Small intestine (tissue), 7 donors: ENCODE measurements at regions not wholly inside any gene's neighbourhood (a gene's known extent, or its start where the extent isn't known, plus 50 kb on each side); places are given as distances from the start of the nearest gene placed in this dataset.

Experiments
- DNase-seq, 2 donors: peaks; one replicate each; pipeline versions ENCODE4 v3.0.0 to v3.0.0-alpha.2; 2013
- FAIRE-seq: peaks from 2 replicates; lab custom pipeline; 2012; peaks lifted over from hg19 to GRCh38; lab: Jason Lieb, UNC
- H3K27ac ChIP-seq, 3 donors: one replicate each; pipeline ENCODE4 v1.5.1; 2013; ENCODE audit warnings: low read length in 2 of 3, mild to moderate bottlenecking in 2 of 3, control low read depth in 1 of 3, inconsistent platforms in 1 of 3, low read depth in 1 of 3, moderate library complexity in 1 of 3
- H3K27me3 ChIP-seq, 3 donors: one replicate each; pipeline ENCODE4 v1.6.1; 2013; ENCODE audit warnings: low read length in 3 of 3, inconsistent platforms in 1 of 3; ENCODE audit not compliant: control insufficient read depth in 3 of 3, insufficient read depth in 3 of 3
- H3K36me3 ChIP-seq, 3 donors: one replicate each; pipeline ENCODE4 v1.6.1; 2013; ENCODE audit warnings: low read length in 3 of 3, inconsistent platforms in 1 of 3, low read depth in 1 of 3, mild to moderate bottlenecking in 1 of 3, moderate library complexity in 1 of 3; ENCODE audit not compliant: control insufficient read depth in 3 of 3, insufficient read depth in 2 of 3
- H3K4me1 ChIP-seq, 3 donors: one replicate each; pipeline ENCODE4 v1.6.1; 2013; ENCODE audit warnings: low read length in 2 of 3, inconsistent platforms in 1 of 3, low read depth in 1 of 3, mild to moderate bottlenecking in 1 of 3, moderate library complexity in 1 of 3; ENCODE audit not compliant: control insufficient read depth in 3 of 3, insufficient read depth in 2 of 3
- H3K4me3 ChIP-seq, 3 donors: one replicate each; pipeline ENCODE4 v1.5.1; 2013; ENCODE audit warnings: low read length in 3 of 3, control low read depth in 1 of 3, inconsistent platforms in 1 of 3, low read depth in 1 of 3, mild to moderate bottlenecking in 1 of 3, moderate library complexity in 1 of 3
- H3K9me3 ChIP-seq, 2 donors: one replicate each; pipeline ENCODE4 v1.6.1; 2013; ENCODE audit warnings: low read depth in 1 of 2, low read length in 1 of 2; ENCODE audit not compliant: control insufficient read depth in 2 of 2, insufficient read depth in 1 of 2
- WGBS, 3 donors: extraction: QIAGEN DNeasy Blood & Tissue Kit; methylation state at CpG; one replicate each; pipeline ENCODE4 v1.1.7; 2013; 5-methylcytosine and 5-hydroxymethylcytosine counted together
- donor health status: healthy with polysubstance abuse.
- donor health status: control.
- donor health status: control.
- donor health status: Bipolar disorder and iron deficiency.
- donor health status: healthy.

GRCh38 chr13:34070544-34071303, 252.8 kb downstream of the RFC3 start:
- Histone ChIP-seq H3K4me1 (no peaks in the 10 kb centered on the region), H3K9me3 (no peaks in the 10 kb centered on the region), H3K4me3 (no peak overlapping the region), H3K27ac (no peak overlapping the region), H3K27me3 (no peaks in the 10 kb centered on the region), H3K36me3 (no peaks in the 10 kb centered on the region)
- no peak for DNase-seq
- WGBS, 3 donors, result 92 to 94% (median 94%) methylated on average over 2 of the region's 2 CpGs
- no peak for FAIRE-seq

GRCh38 chr13:34076319-34076718, 258.4 kb downstream of the RFC3 start:
- no peak for FAIRE-seq
- no peak for DNase-seq
- H3K27ac ChIP-seq, result no peak overlapping the region
- no peak overlapping the region for H3K4me3 ChIP-seq
- H3K4me1 ChIP-seq, result no peaks in the 10 kb centered on the region
- H3K36me3 ChIP-seq, result no peaks in the 10 kb centered on the region
- no peaks in the 10 kb centered on the region for H3K27me3 ChIP-seq
- 77 to 94% (median 87%) methylated on average over 1 of the region's 1 CpG for WGBS, 3 donors
- no peaks in the 10 kb centered on the region for H3K9me3 ChIP-seq

- no peaks in the 10 kb centered on the region for H3K4me1 ChIP-seq
- no peak overlapping the region for H3K4me3 ChIP-seq
- H3K9me3 ChIP-seq, result no peaks in the 10 kb centered on the region
- DNase-seq, result peak; percentile 3 to 18
- H3K27me3 ChIP-seq, result no peaks in the 10 kb centered on the region
- whole genome bisulfite sequencing, 3 donors, result 11 to 30% (median 19%) methylated on average over 4 of the region's 4 CpGs
- H3K36me3 ChIP-seq, result no peaks in the 10 kb centered on the region
- no peak for FAIRE-seq
- no peak overlapping the region for H3K27ac ChIP-seq
Observed at GRCh38 chr13:34076943-34077703, 259.2 kb downstream of the RFC3 start.

GRCh38 chr13:34078334-34078999, 260.5 kb downstream of the RFC3 start:
- H3K27me3 ChIP-seq, result no peaks in the 10 kb centered on the region
- FAIRE-seq, result no peak

GRCh38 chr13:34085204-34085603, 267.3 kb downstream of the RFC3 start:
- DNase-seq, result no peak
- Histone ChIP-seq H3K27ac (no peak overlapping the region), H3K4me3 (no peak overlapping the region), H3K9me3 (peaks cover 0 to 4% of the 10 kb centered on the region in 2 donors), H3K4me1 (no peaks in the 10 kb centered on the region), H3K27me3 (no peaks in the 10 kb centered on the region), H3K36me3 (no peaks in the 10 kb centered on the region)
- 86 to 91% (median 89%) methylated on average over 2 of the region's 2 CpGs for whole genome bisulfite sequencing, 3 donors
- no peak for FAIRE-seq

More at GRCh38 chr13:34078334-34078999, 260.5 kb downstream of the RFC3 start:
- H3K4me3 ChIP-seq, result no peak overlapping the region
- no peaks in the 10 kb centered on the region for H3K9me3 ChIP-seq
- 46 to 68% (median 60%) methylated on average over 2 of the region's 2 CpGs for WGBS, 3 donors
- no peaks in the 10 kb centered on the region for H3K36me3 ChIP-seq
- no peaks in the 10 kb centered on the region for H3K4me1 ChIP-seq
- DNase-seq, result no peak
- no peak overlapping the region for H3K27ac ChIP-seq

- H3K4me3 ChIP-seq, result no peak overlapping the region
- H3K9me3 ChIP-seq, result peaks cover 0 to 4% of the 10 kb centered on the region in 2 donors
- H3K4me1 ChIP-seq, result no peaks in the 10 kb centered on the region
- WGBS, 3 donors, result 79 to 88% (median 83%) methylated on average over 2 of the region's 2 CpGs
- DNase-seq, result no peak
- no peak for FAIRE-seq
- H3K27me3 ChIP-seq, result no peaks in the 10 kb centered on the region
- no peaks in the 10 kb centered on the region for H3K36me3 ChIP-seq
- H3K27ac ChIP-seq, result no peak overlapping the region
Observed at GRCh38 chr13:34086281-34086680, 268.3 kb downstream of the RFC3 start.

- Histone ChIP-seq H3K9me3 (peaks cover 0 to 4% of the 10 kb centered on the region in 2 donors), H3K36me3 (no peaks in the 10 kb centered on the region), H3K27ac (no peak overlapping the region), H3K27me3 (no peaks in the 10 kb centered on the region), H3K4me1 (no peaks in the 10 kb centered on the region), H3K4me3 (no peak overlapping the region)
- FAIRE-seq (no peak), DNase-seq (no peak)
- 92 to 93% (median 93%) methylated on average over 4 of the region's 4 CpGs for WGBS, 3 donors
Observed at GRCh38 chr13:34087791-34088190, 269.8 kb downstream of the RFC3 start.

- no peak for DNase-seq
Observed at GRCh38 chr13:34103854-34104253, 285.9 kb downstream of the RFC3 start.

More at GRCh38 chr13:34103854-34104253, 285.9 kb downstream of the RFC3 start:
- no peak for FAIRE-seq
- Histone ChIP-seq H3K4me1 (no peaks in the 10 kb centered on the region), H3K9me3 (no peaks in the 10 kb centered on the region), H3K4me3 (no peak overlapping the region), H3K27me3 (no peaks in the 10 kb centered on the region), H3K27ac (no peak overlapping the region), H3K36me3 (no peaks in the 10 kb centered on the region)
- WGBS, 3 donors, result 30 to 59% (median 39%) methylated on average over 4 of the region's 4 CpGs
